Lower leg skin (tissue), 3 donors: ENCODE measurements at regions not wholly inside any gene's neighbourhood (a gene's known extent, or its start where the extent isn't known, plus 50 kb on each side); places are given as distances from the start of the nearest gene placed in this dataset.

Experiments used
- CTCF ChIP-seq, 3 donors: fragments of 450-650 bp; IDR thresholded peaks; one replicate each; pipeline ENCODE4 v1.5.1; 2016; ENCODE audit warnings: antibody characterized with exemption in 3 of 3, mild to moderate bottlenecking in 3 of 3, moderate library complexity in 2 of 3
- POLR2A ChIP-seq, 2 donors: fragments of 450-650 bp; IDR thresholded peaks; one replicate each; pipeline ENCODE4 v1.6.1; 2016 to 2017; ENCODE audit warnings: antibody characterized with exemption in 2 of 2, mild to moderate bottlenecking in 1 of 2, moderate library complexity in 1 of 2

- TF ChIP-seq CTCF (IDR thresholded peaks at IDR 0.05) (no peak), POLR2A (IDR thresholded peaks at IDR 0.05) (no peak)
These were observed 114.5 kb upstream of the PCDH7 start for GRCh38 chr4:30605616-30606190.
